RWPE2 (cell line): ENCODE measurements at regions not wholly inside any gene's neighbourhood (a gene's known extent, or its start where the extent isn't known, plus 50 kb on each side); places are given as distances from the start of the nearest gene placed in this dataset.

Experiments used
- ATAC-seq: fragments of 200-7000 bp; cut with Tn5 transposase; 3 replicates; pipeline ENCODE4 v1.9.1; 2021; ENCODE audit warnings: low read depth
- DNase-seq: peaks from one replicate; pipeline ENCODE4 v3.0.0-alpha.2; 2020; ENCODE audit warnings: low spot score
- H3K27ac ChIP-seq: fragments of 450-650 bp; 2 replicates; pipeline ENCODE4 v1.5.1; 2017; ENCODE audit warnings: mild to moderate bottlenecking; ENCODE audit not compliant: poor library complexity, severe bottlenecking
- H3K27me3 ChIP-seq: fragments of 250-450 bp; sonication (Bioruptor Pico); 2 replicates; pipeline ENCODE4 v1.5.1; 2021; ENCODE audit warnings: mild to moderate bottlenecking, moderate library complexity; ENCODE audit not compliant: insufficient read depth, poor library complexity, severe bottlenecking
- H3K36me3 ChIP-seq: fragments of 250-450 bp; sonication (Bioruptor Pico); 2 replicates; pipeline ENCODE4 v1.5.1; 2020; ENCODE audit warnings: low read depth, mild to moderate bottlenecking, moderate library complexity
- H3K4me1 ChIP-seq: fragments of 250-450 bp; sonication (Bioruptor Pico); 2 replicates; pipeline ENCODE4 v1.5.1; 2021; ENCODE audit warnings: mild to moderate bottlenecking, moderate library complexity; ENCODE audit not compliant: insufficient read depth, poor library complexity, severe bottlenecking
- H3K4me3 ChIP-seq: fragments of 250-450 bp; sonication (Bioruptor Pico); 2 replicates; pipeline ENCODE4 v1.5.1; 2021; ENCODE audit warnings: mild to moderate bottlenecking, moderate library complexity; ENCODE audit not compliant: severe bottlenecking
- H3K9me3 ChIP-seq: fragments of 250-450 bp; sonication (Bioruptor Pico); 2 replicates; pipeline ENCODE4 v1.5.1; 2021; ENCODE audit warnings: mild to moderate bottlenecking, moderate library complexity; ENCODE audit not compliant: severe bottlenecking
- CTCF ChIP-seq: fragments of 450-650 bp; IDR thresholded peaks from one replicate; pipeline ENCODE4 v1.5.1; 2017; ENCODE audit warnings: mild to moderate bottlenecking, moderate library complexity; ENCODE audit not compliant: poor library complexity, severe bottlenecking

GRCh38 chr6:8180327-8181159 lies 78.2 kb upstream of the EEF1E1 start:
- H3K27me3 ChIP-seq, result no peaks in the 10 kb centered on the region
- no peak overlapping the region for H3K4me3 ChIP-seq
- peaks cover 11% of the 10 kb centered on the region for H3K4me1 ChIP-seq
- no peak for TF ChIP-seq CTCF
- peak overlapping the region; percentile 29 for H3K27ac ChIP-seq
- DNase-seq (no peak), ATAC-seq (peak; percentile 90)
- no peaks in the 10 kb centered on the region for H3K36me3 ChIP-seq
- no peaks in the 10 kb centered on the region for H3K9me3 ChIP-seq

GRCh38 chr6:8177721-8178120 lies 75.4 kb upstream of the EEF1E1 start:
- Histone ChIP-seq H3K4me3 (no peak overlapping the region), H3K27me3 (no peaks in the 10 kb centered on the region), H3K36me3 (no peaks in the 10 kb centered on the region), H3K27ac (no peak overlapping the region), H3K4me1 (peaks cover 18% of the 10 kb centered on the region), H3K9me3 (no peaks in the 10 kb centered on the region)
- no peak for ATAC-seq
- no peak for TF ChIP-seq CTCF
- no peak for DNase-seq

GRCh38 chr6:8175046-8175777 lies 72.9 kb upstream of the EEF1E1 start:
- H3K4me1 ChIP-seq, result peaks cover 12% of the 10 kb centered on the region
- no peaks in the 10 kb centered on the region for H3K27me3 ChIP-seq
- ATAC-seq, result peak; percentile 59
- no peak for DNase-seq
- H3K9me3 ChIP-seq, result no peaks in the 10 kb centered on the region
- no peak overlapping the region for H3K4me3 ChIP-seq
- H3K36me3 ChIP-seq, result no peaks in the 10 kb centered on the region
- no peak overlapping the region for H3K27ac ChIP-seq
- TF ChIP-seq CTCF, result no peak

GRCh38 chr6:8174571-8174970 lies 72.2 kb upstream of the EEF1E1 start:
- peak; percentile 59; the same call in 2 of the 3 replicates for ATAC-seq
- no peak overlapping the region for H3K27ac ChIP-seq
- no peak overlapping the region for H3K4me3 ChIP-seq

More at GRCh38 chr6:8174571-8174970, 72.2 kb upstream of the EEF1E1 start:
- Histone ChIP-seq H3K27me3 (no peaks in the 10 kb centered on the region), H3K36me3 (no peaks in the 10 kb centered on the region), H3K9me3 (no peaks in the 10 kb centered on the region), H3K4me1 (peaks cover 7% of the 10 kb centered on the region)
- no peak for TF ChIP-seq CTCF
- DNase-seq, result no peak
